Stimulated activated CD4-positive, alpha-beta T cell treated with anti-CD3 and anti-CD28 coated beads, TNF-alpha, amount 100 ng/mL, for 48 hours (primary cell): ENCODE measurements at regions not wholly inside any gene's neighbourhood (a gene's known extent, or its start where the extent isn't known, plus 50 kb on each side); places are given as distances from the start of the nearest gene placed in this dataset.

Experiments used
- DNase-seq, 3 donors: peaks; one replicate each; pipeline ENCODE4 v3.0.0-alpha.2; 2020; ENCODE audit warnings: low read depth in 3 of 3

- DNase-seq: no peak
These were observed 656.6 kb downstream of the INHBA start for GRCh38 chr7:41046221-41046761.

GRCh38 chr7:41045556-41046123 lies 657.2 kb downstream of the INHBA start:
- DNase-seq: no peak

GRCh38 chr7:41039981-41040380 lies 662.9 kb downstream of the INHBA start:
- no peak for DNase-seq

GRCh38 chr7:41039386-41039953 lies 663.4 kb downstream of the INHBA start:
- DNase-seq: no peak

GRCh38 chr7:41038211-41038610 lies 664.7 kb downstream of the INHBA start:
- no peak for DNase-seq

- no peak for DNase-seq
These were observed 665.2 kb downstream of the INHBA start for GRCh38 chr7:41037691-41038090.

GRCh38 chr7:41035794-41036193 lies 667.1 kb downstream of the INHBA start:
- no peak for DNase-seq

GRCh38 chr7:41033500-41033899 lies 669.4 kb downstream of the INHBA start:
- DNase-seq: no peak

- no peak for DNase-seq
These were observed 672.2 kb downstream of the INHBA start for GRCh38 chr7:41030673-41031072.

- no peak for DNase-seq
These were observed 673.8 kb downstream of the INHBA start for GRCh38 chr7:41029072-41029499.

- DNase-seq: no peak
These were observed 674.3 kb downstream of the INHBA start for GRCh38 chr7:41028580-41028979.

GRCh38 chr7:41027428-41028115 lies 675.3 kb downstream of the INHBA start:
- no peak for DNase-seq

- DNase-seq: no peak
These were observed 678.8 kb downstream of the INHBA start for GRCh38 chr7:41024126-41024525.

- DNase-seq: no peak
These were observed 682.8 kb downstream of the INHBA start for GRCh38 chr7:41020056-41020455.

- DNase-seq: no peak
These were observed 689.8 kb downstream of the INHBA start for GRCh38 chr7:41013117-41013516.

- no peak for DNase-seq
These were observed 690.8 kb downstream of the INHBA start for GRCh38 chr7:41012041-41012440.

- no peak for DNase-seq
These were observed 691.9 kb downstream of the INHBA start for GRCh38 chr7:41010967-41011366.

GRCh38 chr7:41010418-41010817 lies 692.5 kb downstream of the INHBA start:
- no peak for DNase-seq

- DNase-seq: no peak
These were observed 695.1 kb downstream of the INHBA start for GRCh38 chr7:41007811-41008210.

- DNase-seq: no peak
These were observed 695.5 kb downstream of the INHBA start for GRCh38 chr7:41007351-41007751.

- no peak for DNase-seq
These were observed 696.4 kb downstream of the INHBA start for GRCh38 chr7:41006306-41006995.

GRCh38 chr7:41005374-41005901 lies 697.5 kb downstream of the INHBA start:
- no peak for DNase-seq
